ENCODE measurements at regions not wholly inside any gene's neighbourhood (a gene's known extent, or its start where the extent isn't known, plus 50 kb on each side); places are given as distances from the start of the nearest gene placed in this dataset.
"Not testable (repeated sequence)": the region's sequence is repeated elsewhere in the genome, so short reads cannot be mapped to it uniquely, and the experiment has no call there.

DNA sequence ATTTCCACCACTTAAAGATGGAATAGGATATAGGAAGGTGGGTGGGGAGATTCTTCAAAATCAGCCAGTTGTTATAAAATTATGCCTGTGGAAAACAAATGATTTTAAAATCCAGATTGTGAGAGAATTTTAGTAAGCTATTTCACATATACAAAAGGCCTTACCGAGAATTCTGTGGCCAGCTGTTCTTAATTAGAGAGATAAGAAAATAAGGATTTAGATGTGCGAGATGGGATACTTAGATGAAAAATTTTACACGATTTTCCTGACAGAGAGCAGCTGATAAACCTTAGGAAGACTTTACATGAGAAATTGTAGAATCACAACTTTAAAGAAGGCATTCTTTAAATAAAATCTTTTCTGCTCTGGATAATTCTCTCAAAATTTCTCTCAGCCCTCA is 94.5 kb upstream of the IQCM start:
- DNase-seq (ENCODE audit: low spot score) (no peak), ATAC-seq (ENCODE audit: low FRiP score) (no peak)
- TF ChIP-seq, protein P1, sequence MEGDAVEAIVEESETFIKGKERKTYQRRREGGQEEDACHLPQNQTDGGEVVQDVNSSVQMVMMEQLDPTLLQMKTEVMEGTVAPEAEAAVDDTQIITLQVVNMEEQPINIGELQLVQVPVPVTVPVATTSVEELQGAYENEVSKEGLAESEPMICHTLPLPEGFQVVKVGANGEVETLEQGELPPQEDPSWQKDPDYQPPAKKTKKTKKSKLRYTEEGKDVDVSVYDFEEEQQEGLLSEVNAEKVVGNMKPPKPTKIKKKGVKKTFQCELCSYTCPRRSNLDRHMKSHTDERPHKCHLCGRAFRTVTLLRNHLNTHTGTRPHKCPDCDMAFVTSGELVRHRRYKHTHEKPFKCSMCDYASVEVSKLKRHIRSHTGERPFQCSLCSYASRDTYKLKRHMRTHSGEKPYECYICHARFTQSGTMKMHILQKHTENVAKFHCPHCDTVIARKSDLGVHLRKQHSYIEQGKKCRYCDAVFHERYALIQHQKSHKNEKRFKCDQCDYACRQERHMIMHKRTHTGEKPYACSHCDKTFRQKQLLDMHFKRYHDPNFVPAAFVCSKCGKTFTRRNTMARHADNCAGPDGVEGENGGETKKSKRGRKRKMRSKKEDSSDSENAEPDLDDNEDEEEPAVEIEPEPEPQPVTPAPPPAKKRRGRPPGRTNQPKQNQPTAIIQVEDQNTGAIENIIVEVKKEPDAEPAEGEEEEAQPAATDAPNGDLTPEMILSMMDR (IDR thresholded peaks at IDR 0.05), result no peak

DNA sequence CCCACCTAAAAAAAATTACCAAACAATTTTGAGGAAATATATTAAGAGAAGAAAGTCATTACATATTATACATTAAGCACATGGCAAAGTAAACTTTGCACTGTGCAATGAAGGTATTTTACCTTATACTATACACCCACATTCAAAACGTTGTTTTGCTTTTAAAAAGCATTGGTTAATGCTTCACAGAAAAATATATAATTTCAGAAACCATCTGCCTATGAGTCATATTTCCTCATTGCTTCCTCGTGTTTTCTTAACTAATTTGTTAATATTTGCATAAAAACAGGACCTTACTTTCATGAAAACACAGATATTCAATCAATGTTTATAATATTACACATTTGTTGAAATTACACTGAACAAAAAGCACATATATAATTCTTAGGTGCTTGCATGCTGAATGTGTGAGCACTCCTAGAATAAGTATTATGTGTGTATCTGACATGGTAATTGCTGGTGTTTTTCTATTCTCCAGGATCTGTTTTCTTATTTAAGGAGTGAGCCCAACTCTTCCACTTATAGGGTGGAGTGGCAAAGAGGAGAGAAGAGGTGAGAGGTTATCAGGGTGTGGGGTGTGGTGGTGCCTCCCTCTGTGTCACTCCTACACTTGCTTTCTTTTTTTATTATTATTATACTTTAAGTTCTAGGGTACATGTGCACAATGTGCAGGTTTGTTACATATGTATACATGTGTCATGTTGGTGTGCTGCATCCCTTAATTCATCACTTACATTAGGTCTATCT is 95.1 kb upstream of the IQCM start:
- ATAC-seq (ENCODE audit: low FRiP score) (no peak), DNase-seq (ENCODE audit: low spot score) (no peak)
- TF ChIP-seq, protein P1 (IDR thresholded peaks at IDR 0.05), result no peak

DNA sequence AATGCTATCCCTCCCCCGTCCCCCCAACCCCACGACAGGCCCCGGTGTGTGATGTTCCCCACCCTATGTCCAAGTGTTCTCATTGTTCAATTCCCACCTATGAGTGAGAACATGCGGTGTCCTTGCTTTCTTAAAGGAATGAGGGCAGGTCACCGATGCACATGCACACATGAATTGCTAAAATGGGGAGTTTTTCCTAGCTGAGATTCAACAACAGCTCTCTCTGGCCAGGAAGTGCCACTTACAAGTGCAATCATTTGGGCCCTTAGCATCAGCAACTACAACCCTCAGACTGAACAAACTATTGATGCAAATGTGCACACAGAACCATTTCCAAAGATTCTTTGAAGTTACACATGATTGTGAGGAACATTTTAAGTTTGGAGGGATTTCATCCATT is 95.7 kb upstream of the IQCM start:
- DNase-seq (ENCODE audit: low spot score) (no peak), ATAC-seq (ENCODE audit: low FRiP score) (no peak)
- TF ChIP-seq, protein P1 (IDR thresholded peaks at IDR 0.05), result no peak

DNA sequence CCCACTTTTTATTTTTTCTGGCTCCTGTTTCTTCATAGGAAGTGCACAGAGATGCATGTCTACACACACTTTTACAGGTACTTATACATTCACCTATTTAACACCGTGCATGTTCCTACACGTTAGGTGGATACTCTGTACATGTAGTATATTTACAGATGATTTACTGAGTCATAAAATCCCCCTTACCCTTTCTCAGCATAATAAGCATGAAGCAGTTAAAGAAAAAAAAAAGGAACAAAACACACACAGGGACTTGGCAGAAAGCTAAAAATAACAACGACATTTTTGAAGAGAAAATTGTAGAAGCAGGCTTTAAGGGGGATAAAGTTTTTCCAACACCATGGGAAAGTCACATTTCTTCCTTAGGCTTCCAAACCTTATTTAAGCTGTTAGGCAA is 96.4 kb upstream of the IQCM start:
- DNase-seq (ENCODE audit: low spot score), result no peak
- no peak for ATAC-seq (ENCODE audit: low FRiP score)
- TF ChIP-seq, protein P1 (IDR thresholded peaks at IDR 0.05), result no peak

DNA sequence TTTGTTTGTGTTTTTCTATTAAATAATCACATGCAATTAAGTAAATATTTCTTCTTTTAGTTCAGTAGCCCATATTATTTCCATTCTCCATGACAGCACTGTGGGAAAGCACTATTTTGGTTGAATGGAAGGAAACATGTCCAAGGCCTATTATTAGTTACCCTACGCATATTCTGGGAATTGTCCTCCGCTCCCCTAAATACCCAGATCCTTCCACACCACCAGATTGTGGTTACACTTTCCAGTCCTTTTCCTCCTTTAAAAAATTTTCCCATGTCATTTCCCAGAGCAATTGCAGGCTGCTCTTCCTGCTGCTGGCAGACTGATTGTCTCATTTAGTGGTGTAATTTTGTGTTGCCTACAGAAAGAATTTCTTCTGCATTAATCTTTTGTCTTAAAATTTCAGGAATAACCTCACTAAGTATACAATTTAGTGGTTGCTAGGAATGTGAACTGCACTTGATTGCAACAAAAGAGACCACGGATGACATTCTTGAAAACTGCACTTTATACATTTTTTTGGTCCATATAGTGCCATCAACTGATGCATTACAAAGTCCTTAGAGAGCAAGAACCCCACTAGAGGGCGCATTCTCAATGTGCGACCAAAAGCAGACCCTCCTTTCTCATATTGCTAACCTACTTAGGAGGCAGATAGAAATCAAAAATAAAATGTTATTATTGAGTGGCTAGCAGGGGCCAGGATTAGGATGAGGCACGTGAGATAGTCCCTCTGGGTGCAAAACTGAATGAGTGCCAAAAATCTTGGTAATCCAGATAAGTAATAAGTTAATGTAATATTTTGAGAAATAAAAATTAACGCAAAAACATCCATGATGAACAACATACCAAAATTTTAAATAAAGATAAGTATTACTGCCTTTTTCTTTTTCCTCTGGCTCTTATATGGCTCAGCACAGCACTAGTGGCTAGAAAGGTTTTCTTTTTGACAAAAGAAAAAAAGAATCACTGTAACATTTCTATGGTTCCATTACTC is 98.8 kb upstream of the IQCM start:
- no peak for ATAC-seq (ENCODE audit: low FRiP score)
- TF ChIP-seq, protein P1 (IDR thresholded peaks at IDR 0.05), result no peak
- DNase-seq (ENCODE audit: low spot score), result no peak

DNA sequence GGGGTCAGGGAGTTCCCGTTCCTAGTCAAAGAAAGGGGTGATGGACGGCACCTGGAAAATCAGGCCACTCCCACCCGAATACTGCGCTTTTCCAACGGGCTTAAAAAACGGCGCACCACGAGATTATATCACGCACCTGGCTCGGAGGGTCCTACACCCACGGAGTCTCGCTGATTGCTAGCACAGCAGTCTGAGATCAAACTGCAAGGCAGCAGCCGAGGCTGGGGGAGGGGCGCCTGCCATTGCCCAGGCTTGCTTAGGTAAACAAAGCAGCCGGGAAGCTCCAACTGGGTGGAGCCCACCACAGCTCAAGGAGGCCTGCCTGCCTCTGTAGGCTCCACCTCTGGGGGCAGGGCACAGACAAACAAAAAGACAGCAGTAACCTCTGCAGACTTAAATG is 100.1 kb upstream of the IQCM start:
- ATAC-seq (ENCODE audit: low FRiP score); DNase-seq (ENCODE audit: low spot score): not testable (repeated sequence)

DNA sequence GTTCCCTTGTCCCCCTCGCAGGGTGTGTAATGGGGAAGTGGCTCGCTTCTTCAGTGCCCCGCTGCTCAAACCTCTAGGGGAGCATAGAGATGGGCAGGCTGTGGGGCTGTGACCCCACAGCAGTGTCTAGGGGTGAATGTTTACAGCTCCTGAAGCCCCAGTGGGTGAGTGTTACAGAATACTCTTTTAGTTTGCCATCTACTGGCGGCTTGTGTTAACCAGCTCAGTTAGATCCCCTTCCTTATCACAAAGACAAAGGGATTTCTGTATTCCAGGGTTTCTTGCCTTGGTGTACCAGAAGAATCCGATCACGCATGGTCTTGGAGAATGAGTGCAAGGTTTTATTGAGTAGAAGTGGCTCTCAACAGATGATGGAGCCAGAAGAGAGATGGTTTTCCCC is 108.1 kb upstream of the IQCM start:
- TF ChIP-seq, protein P1 (IDR thresholded peaks at IDR 0.05), result no peak
- ATAC-seq (ENCODE audit: low FRiP score) (no peak), DNase-seq (ENCODE audit: low spot score) (no peak)

Measured in omental fat pad (tissue), 3 donors.